ENCODE measurements at regions not wholly inside any gene's neighbourhood (a gene's known extent, or its start where the extent isn't known, plus 50 kb on each side); places are given as distances from the start of the nearest gene placed in this dataset.

DNA sequence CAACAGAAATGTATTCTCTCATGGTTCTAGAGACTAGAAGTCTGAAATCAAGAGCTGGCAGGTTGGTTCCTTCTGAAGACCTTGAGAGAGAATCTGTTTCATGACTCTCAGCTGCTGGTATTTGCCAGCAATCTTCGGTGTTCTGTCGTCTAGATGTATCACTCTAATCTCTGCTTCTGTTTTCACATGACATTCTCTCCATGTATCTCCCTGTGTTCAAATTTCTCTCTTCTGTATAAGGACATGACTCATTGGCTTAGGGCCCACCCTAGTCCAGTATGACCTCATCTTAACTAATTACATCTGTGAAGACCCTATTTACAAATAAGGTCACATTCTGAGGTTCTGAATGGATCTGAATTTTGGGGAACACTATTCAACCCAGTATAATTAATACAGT lies 82.3 kb downstream of the ANKRD7 start:
- no peak overlapping the region for H3K4me3 Mint-ChIP-seq
- no peak for ATAC-seq
- DNase-seq = no peak
- no peaks in the 10 kb centered on the region for H3K4me1 Mint-ChIP-seq
- no peaks in the 10 kb centered on the region for H3K27me3 Mint-ChIP-seq (ENCODE audit: low read depth in 2 of 2)
- peaks cover 8% of the 10 kb centered on the region for H3K36me3 Mint-ChIP-seq
- no peak overlapping the region for H3K27ac ChIP-seq (ENCODE audit: low read length)
- peaks cover 4 to 8% of the 10 kb centered on the region in 2 donors for H3K9me3 Mint-ChIP-seq
- TF ChIP-seq, protein P1, sequence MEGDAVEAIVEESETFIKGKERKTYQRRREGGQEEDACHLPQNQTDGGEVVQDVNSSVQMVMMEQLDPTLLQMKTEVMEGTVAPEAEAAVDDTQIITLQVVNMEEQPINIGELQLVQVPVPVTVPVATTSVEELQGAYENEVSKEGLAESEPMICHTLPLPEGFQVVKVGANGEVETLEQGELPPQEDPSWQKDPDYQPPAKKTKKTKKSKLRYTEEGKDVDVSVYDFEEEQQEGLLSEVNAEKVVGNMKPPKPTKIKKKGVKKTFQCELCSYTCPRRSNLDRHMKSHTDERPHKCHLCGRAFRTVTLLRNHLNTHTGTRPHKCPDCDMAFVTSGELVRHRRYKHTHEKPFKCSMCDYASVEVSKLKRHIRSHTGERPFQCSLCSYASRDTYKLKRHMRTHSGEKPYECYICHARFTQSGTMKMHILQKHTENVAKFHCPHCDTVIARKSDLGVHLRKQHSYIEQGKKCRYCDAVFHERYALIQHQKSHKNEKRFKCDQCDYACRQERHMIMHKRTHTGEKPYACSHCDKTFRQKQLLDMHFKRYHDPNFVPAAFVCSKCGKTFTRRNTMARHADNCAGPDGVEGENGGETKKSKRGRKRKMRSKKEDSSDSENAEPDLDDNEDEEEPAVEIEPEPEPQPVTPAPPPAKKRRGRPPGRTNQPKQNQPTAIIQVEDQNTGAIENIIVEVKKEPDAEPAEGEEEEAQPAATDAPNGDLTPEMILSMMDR (IDR thresholded peaks at IDR 0.05) = no peak
- 93% methylated on average over 2 of the region's 2 CpGs for WGBS (ENCODE audit: insufficient coverage)
- no peaks in the 10 kb centered on the region for H3K4me1 ChIP-seq (ENCODE audit: control insufficient read depth, insufficient read depth, low read length)
- H3K4me3 ChIP-seq (ENCODE audit: low read length) = no peak overlapping the region
- H3K27ac Mint-ChIP-seq = no peak overlapping the region
- H3K27me3 ChIP-seq (ENCODE audit: control insufficient read depth, insufficient read depth, low read length) = no peaks in the 10 kb centered on the region
- H3K36me3 ChIP-seq (ENCODE audit: control insufficient read depth, insufficient read depth, low read length) = no peaks in the 10 kb centered on the region
- intact Hi-C loops (cut with micrococcal nuclease) = no loop called here
- no peaks in the 10 kb centered on the region for H3K9me3 ChIP-seq (ENCODE audit: control insufficient read depth, insufficient read depth, low read length)

DNA sequence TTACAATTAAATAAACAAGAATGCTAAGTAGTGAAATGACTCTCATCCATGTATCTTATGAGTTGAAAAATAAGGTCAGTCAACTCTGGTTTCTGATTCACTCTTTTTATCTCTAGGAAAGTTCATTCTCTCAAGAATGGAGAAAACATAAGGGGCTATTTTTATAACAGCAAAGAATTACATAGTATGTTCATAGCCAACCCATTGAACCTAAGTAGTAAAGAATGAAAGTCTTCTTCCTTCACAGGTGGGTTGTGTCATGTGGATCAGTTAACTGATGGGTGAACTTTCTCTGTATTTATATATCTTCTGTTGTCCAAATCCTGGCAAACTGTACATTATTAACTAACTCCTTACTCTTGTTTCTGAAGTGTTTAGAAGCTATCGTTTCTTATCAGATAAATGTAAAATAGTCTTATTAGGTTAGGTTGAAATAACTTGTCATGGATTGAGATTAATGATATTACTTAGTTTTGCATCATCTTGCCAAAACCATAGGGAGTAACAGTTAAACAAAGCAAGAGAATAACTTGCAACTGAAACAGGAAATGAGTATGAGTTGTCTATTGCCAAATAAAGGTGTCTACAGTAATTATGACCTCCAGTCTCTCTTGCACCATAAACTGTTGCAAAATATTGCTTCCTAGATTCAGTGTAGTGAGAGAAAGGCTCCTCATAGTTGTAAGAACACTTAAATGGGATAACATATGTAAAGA lies 86.8 kb downstream of the ANKRD7 start:
- intact Hi-C loops (cut with micrococcal nuclease) = no loop called here
- no peak overlapping the region for H3K27ac Mint-ChIP-seq

DNA sequence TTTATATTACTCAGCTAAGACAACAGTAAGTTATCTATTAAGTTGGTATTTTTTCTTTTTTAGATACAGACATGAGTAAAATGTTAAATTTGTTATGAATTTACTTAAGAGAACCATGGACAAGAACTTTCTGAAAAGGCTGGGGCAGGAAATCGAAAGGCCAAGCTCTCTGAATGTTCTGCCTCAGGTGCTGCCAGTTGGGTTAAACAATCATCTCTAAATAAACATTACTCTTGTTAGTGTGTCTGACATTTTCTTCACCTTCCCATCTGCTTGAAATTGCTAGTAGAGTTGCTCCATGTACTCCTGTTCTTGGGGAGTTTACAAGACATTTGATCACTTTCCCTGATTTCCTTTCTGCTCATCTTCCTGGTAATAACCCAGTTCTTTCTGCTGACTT lies 87.5 kb downstream of the ANKRD7 start:
- WGBS (ENCODE audit: insufficient coverage) = 86% methylated on average over 1 of the region's 1 CpG
- H3K27me3 Mint-ChIP-seq (ENCODE audit: low read depth in 2 of 2) = no peaks in the 10 kb centered on the region
- H3K36me3 Mint-ChIP-seq = peaks cover 8% of the 10 kb centered on the region
- peaks cover 11 to 15% of the 10 kb centered on the region in 2 donors for H3K9me3 Mint-ChIP-seq
- Histone ChIP-seq H3K27ac (ENCODE audit: low read length) (no peak overlapping the region), H3K4me1 (ENCODE audit: control insufficient read depth, insufficient read depth, low read length) (no peaks in the 10 kb centered on the region), H3K27me3 (ENCODE audit: control insufficient read depth, insufficient read depth, low read length) (no peaks in the 10 kb centered on the region), H3K4me3 (ENCODE audit: low read length) (no peak overlapping the region), H3K36me3 (ENCODE audit: control insufficient read depth, insufficient read depth, low read length) (no peaks in the 10 kb centered on the region), H3K9me3 (ENCODE audit: control insufficient read depth, insufficient read depth, low read length) (no peaks in the 10 kb centered on the region)
- no peak overlapping the region for H3K27ac Mint-ChIP-seq
- intact Hi-C loops (cut with micrococcal nuclease) = no loop called here
- no peak for DNase-seq
- no peaks in the 10 kb centered on the region for H3K4me1 Mint-ChIP-seq
- TF ChIP-seq, protein P1 (IDR thresholded peaks at IDR 0.05) = no peak
- H3K4me3 Mint-ChIP-seq = no peak overlapping the region
- ATAC-seq = no peak

More for the DNA sequence above, 86.8 kb downstream of the ANKRD7 start:
- ATAC-seq = no peak
- DNase-seq = no peak
- Histone ChIP-seq H3K36me3 (ENCODE audit: control insufficient read depth, insufficient read depth, low read length) (no peaks in the 10 kb centered on the region), H3K4me3 (ENCODE audit: low read length) (no peak overlapping the region), H3K27me3 (ENCODE audit: control insufficient read depth, insufficient read depth, low read length) (no peaks in the 10 kb centered on the region), H3K9me3 (ENCODE audit: control insufficient read depth, insufficient read depth, low read length) (no peaks in the 10 kb centered on the region), H3K27ac (ENCODE audit: low read length) (no peak overlapping the region), H3K4me1 (ENCODE audit: control insufficient read depth, insufficient read depth, low read length) (no peaks in the 10 kb centered on the region)
- TF ChIP-seq, protein P1 (IDR thresholded peaks at IDR 0.05) = no peak
- Mint-ChIP-seq H3K4me1 (no peaks in the 10 kb centered on the region), H3K27me3 (ENCODE audit: low read depth in 2 of 2) (no peaks in the 10 kb centered on the region), H3K36me3 (peaks cover 8% of the 10 kb centered on the region), H3K4me3 (no peak overlapping the region), H3K9me3 (peaks cover 8 to 11% of the 10 kb centered on the region in 2 donors)
- no CpG with 5 or more reads among the region's 1 CpG for WGBS (ENCODE audit: insufficient coverage)

DNA sequence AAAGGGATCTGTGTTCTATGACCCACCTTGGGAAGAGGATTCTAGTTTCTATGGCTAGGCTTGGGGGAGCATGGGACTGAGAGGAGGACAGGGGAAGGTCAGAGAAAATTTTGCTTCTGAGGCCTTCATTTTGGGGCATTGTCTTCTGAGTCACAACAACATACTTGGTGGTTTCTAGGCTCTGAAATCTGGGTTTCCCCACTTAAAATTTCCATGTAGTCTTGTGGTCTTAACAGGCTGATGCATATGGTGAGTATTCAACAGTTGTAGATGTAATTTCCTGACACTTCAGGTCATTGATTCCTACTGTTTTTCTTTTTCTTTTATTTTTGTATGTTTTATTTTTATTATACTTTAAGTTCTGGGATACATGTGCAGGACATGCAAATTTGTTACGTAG lies 88.5 kb downstream of the ANKRD7 start:
- peaks cover 11 to 15% of the 10 kb centered on the region in 2 donors for H3K9me3 Mint-ChIP-seq
- intact Hi-C loops (cut with micrococcal nuclease) = no loop called here
- H3K4me3 Mint-ChIP-seq = no peak overlapping the region
- Histone ChIP-seq H3K4me1 (ENCODE audit: control insufficient read depth, insufficient read depth, low read length) (no peaks in the 10 kb centered on the region), H3K4me3 (ENCODE audit: low read length) (no peak overlapping the region), H3K27ac (ENCODE audit: low read length) (no peak overlapping the region), H3K9me3 (ENCODE audit: control insufficient read depth, insufficient read depth, low read length) (no peaks in the 10 kb centered on the region), H3K27me3 (ENCODE audit: control insufficient read depth, insufficient read depth, low read length) (no peaks in the 10 kb centered on the region), H3K36me3 (ENCODE audit: control insufficient read depth, insufficient read depth, low read length) (no peaks in the 10 kb centered on the region)
- no peaks in the 10 kb centered on the region for H3K27me3 Mint-ChIP-seq (ENCODE audit: low read depth in 2 of 2)
- H3K36me3 Mint-ChIP-seq = peaks cover 8% of the 10 kb centered on the region
- 100% methylated on average over 1 of the region's 1 CpG for WGBS (ENCODE audit: insufficient coverage)
- TF ChIP-seq, protein P1 (IDR thresholded peaks at IDR 0.05) = no peak
- no peaks in the 10 kb centered on the region for H3K4me1 Mint-ChIP-seq
- H3K27ac Mint-ChIP-seq = no peak overlapping the region
- DNase-seq (no peak), ATAC-seq (no peak)

Measured in natural killer cell (primary cell).